Body of pancreas (tissue), 4 donors: ENCODE measurements at regions not wholly inside any gene's neighbourhood (a gene's known extent, or its start where the extent isn't known, plus 50 kb on each side); places are given as distances from the start of the nearest gene placed in this dataset.

Experiments
- ATAC-seq: fragments of 150-250 bp; one replicate; pipeline ENCODE4 v1.9.1; 2016
- DNase-seq, 4 donors: peaks; one replicate each; pipeline ENCODE4 v3.0.0-alpha.2; 2019
- H3K27ac ChIP-seq, 4 donors: fragments of 200-600 bp; sonication (generic); 1 replicate in 3 of 4; 2 replicates in 1 of 4; pipeline versions ENCODE4 v1.5.1 to v1.6.1; 2016 to 2019; ENCODE audit warnings: mild to moderate bottlenecking in 1 of 4, mixed read lengths in 1 of 4, moderate library complexity in 1 of 4
- H3K27me3 ChIP-seq, 2 donors: fragments of 200-600 bp; sonication (generic); one replicate each; pipeline ENCODE4 v1.6.0; 2016; ENCODE audit warnings: mild to moderate bottlenecking in 1 of 2
- H3K36me3 ChIP-seq, 2 donors: fragments of 200-600 bp; sonication (generic); replicated peaks in 1 of 2; 2 replicates each; pipeline ENCODE4 v1.5.1; 2016; ENCODE audit warnings: low read depth in 2 of 2; ENCODE audit not compliant: insufficient read depth in 1 of 2
- H3K4me1 ChIP-seq: fragments of 200-600 bp; sonication (generic); one replicate; pipeline ENCODE4 v1.6.0; 2016
- H3K4me3 ChIP-seq, 2 donors: fragments of 200-600 bp; sonication (generic); 1 replicate in 1 of 2; 2 replicates in 1 of 2; pipeline ENCODE4 v1.5.1; 2016 to 2019
- H3K9me3 ChIP-seq, 3 donors: fragments of 200-600 bp; sonication (generic); 1 replicate in 2 of 3; 2 replicates in 1 of 3; pipeline ENCODE4 v1.5.1; 2016
- CTCF ChIP-seq, 7 experiments: fragments of 450-650 bp in 4 of 7; fragments of 200-600 bp in 3 of 7; sonication (generic) in 3 of 7; IDR thresholded peaks; one replicate each; pipeline ENCODE4 v1.5.1; 2016 to 2019; ENCODE audit warnings: antibody characterized with exemption in 7 of 7
- POLR2A ChIP-seq, 3 donors: fragments of 450-650 bp; IDR thresholded peaks; one replicate each; pipeline ENCODE4 v1.6.1; 2016; ENCODE audit warnings: antibody characterized with exemption in 3 of 3, mild to moderate bottlenecking in 2 of 3
- WGBS, 2 donors: methylation state at CpG; one replicate each; pipeline ENCODE4 v1.1.5; 2017; 5-methylcytosine and 5-hydroxymethylcytosine counted together
- intact Hi-C: fragments of 100-400 bp; cut with DNase I; formaldehyde crosslinking; loops from one replicate; pipeline ENCODE4 v1.15.1; 2023

GRCh38 chr10:78121801-78122200, 88.1 kb downstream of the RPS24 start:
- Histone ChIP-seq H3K4me3 (no peak overlapping the region), H3K27me3 (no peaks in the 10 kb centered on the region), H3K4me1 (no peaks in the 10 kb centered on the region), H3K9me3 (no peaks in the 10 kb centered on the region), H3K36me3 (no peaks in the 10 kb centered on the region), H3K27ac (no peak overlapping the region)
- DNase-seq (no peak), ATAC-seq (no peak)
- intact Hi-C loops = no loop called here
- TF ChIP-seq POLR2A (IDR thresholded peaks at IDR 0.05) (no peak), CTCF (IDR thresholded peaks at IDR 0.05) (no peak)

- 71 to 88% methylated on average over 1 of the region's 1 CpG for WGBS, 2 donors
- Histone ChIP-seq H3K27me3 (no peaks in the 10 kb centered on the region), H3K9me3 (no peaks in the 10 kb centered on the region), H3K4me1 (no peaks in the 10 kb centered on the region), H3K4me3 (no peak overlapping the region), H3K27ac (no peak overlapping the region), H3K36me3 (no peaks in the 10 kb centered on the region)
- DNase-seq = no peak
- no peak for TF ChIP-seq POLR2A (IDR thresholded peaks at IDR 0.05)
- no peak for TF ChIP-seq CTCF (IDR thresholded peaks at IDR 0.05)
- intact Hi-C loops = no loop called here
- ATAC-seq = no peak
These were observed 90.5 kb downstream of the RPS24 start for GRCh38 chr10:78124167-78124566.

- H3K4me3 ChIP-seq = no peak overlapping the region
- TF ChIP-seq CTCF (IDR thresholded peaks at IDR 0.05) (no peak), POLR2A (IDR thresholded peaks at IDR 0.05) (no peak)
- no peaks in the 10 kb centered on the region for H3K27me3 ChIP-seq
- DNase-seq (no peak), ATAC-seq (no peak)
- H3K4me1 ChIP-seq = no peaks in the 10 kb centered on the region
- H3K36me3 ChIP-seq = no peaks in the 10 kb centered on the region
- H3K9me3 ChIP-seq = no peaks in the 10 kb centered on the region
- no peak overlapping the region for H3K27ac ChIP-seq
- intact Hi-C loops = no loop called here
- 90 to 92% methylated on average over 5 of the region's 5 CpGs for WGBS, 2 donors
These were observed 95.5 kb downstream of the RPS24 start for GRCh38 chr10:78129211-78129610.

GRCh38 chr10:78130966-78131710, 97.5 kb downstream of the RPS24 start:
- Histone ChIP-seq H3K36me3 (no peaks in the 10 kb centered on the region), H3K4me1 (no peaks in the 10 kb centered on the region), H3K27me3 (no peaks in the 10 kb centered on the region), H3K4me3 (no peak overlapping the region), H3K9me3 (no peaks in the 10 kb centered on the region), H3K27ac (no peak overlapping the region)
- DNase-seq (no peak), ATAC-seq (no peak)
- no peak for TF ChIP-seq POLR2A (IDR thresholded peaks at IDR 0.05)
- no peak for TF ChIP-seq CTCF (IDR thresholded peaks at IDR 0.05)
- 68 to 79% methylated on average over 8 to 9 of the region's 9 CpGs for WGBS, 2 donors
- intact Hi-C loops = no loop called here

GRCh38 chr10:78134773-78135306, 101.2 kb downstream of the RPS24 start:
- Histone ChIP-seq H3K4me3 (no peak overlapping the region), H3K9me3 (no peaks in the 10 kb centered on the region), H3K36me3 (no peaks in the 10 kb centered on the region), H3K27ac (no peak overlapping the region), H3K27me3 (no peaks in the 10 kb centered on the region), H3K4me1 (no peaks in the 10 kb centered on the region)
- DNase-seq (no peak), ATAC-seq (no peak)
- no peak for TF ChIP-seq POLR2A (IDR thresholded peaks at IDR 0.05)
- no peak for TF ChIP-seq CTCF (IDR thresholded peaks at IDR 0.05)
- 77 to 81% methylated on average over 10 of the region's 10 CpGs for WGBS, 2 donors
- intact Hi-C loops = no loop called here
